HG02852 (cell line): ENCODE measurements at regions not wholly inside any gene's neighbourhood (a gene's known extent, or its start where the extent isn't known, plus 50 kb on each side); places are given as distances from the start of the nearest gene placed in this dataset.
"Not testable (repeated sequence)": the region's sequence is repeated elsewhere in the genome, so short reads cannot be mapped to it uniquely, and the experiment has no call there.

Experiments
- ATAC-seq: cut with Tn5 transposase; IDR thresholded peaks from one replicate; pipeline ENCODE4 v1.9.1; 2021; ENCODE audit warnings: mild to moderate bottlenecking, moderate library complexity; ENCODE audit not compliant: unreplicated experiment

- no peak for ATAC-seq
These were observed 133.1 kb upstream of the PELI1 start for GRCh38 chr2:64277101-64277849.

GRCh38 chr2:64280812-64281211 lies 136.6 kb upstream of the PELI1 start:
- not testable (repeated sequence) for ATAC-seq

GRCh38 chr2:64283006-64283570 lies 138.9 kb upstream of the PELI1 start:
- ATAC-seq, result peak; percentile 28

- ATAC-seq, result peak; percentile 96
These were observed 139.6 kb upstream of the PELI1 start for GRCh38 chr2:64283641-64284361.

- ATAC-seq, result no peak
These were observed 140.5 kb upstream of the PELI1 start for GRCh38 chr2:64284751-64285150.

GRCh38 chr2:64287202-64287740 lies 143.1 kb upstream of the PELI1 start:
- ATAC-seq, result no peak

- no peak for ATAC-seq
These were observed 144.3 kb upstream of the PELI1 start for GRCh38 chr2:64288321-64289193.

GRCh38 chr2:64289251-64289650 lies 145.0 kb upstream of the PELI1 start:
- ATAC-seq, result no peak

- no peak for ATAC-seq
These were observed 145.5 kb upstream of the PELI1 start for GRCh38 chr2:64289737-64290136.

- ATAC-seq, result no peak
These were observed 147.0 kb upstream of the PELI1 start for GRCh38 chr2:64291181-64291580.

- ATAC-seq, result peak; percentile 92
These were observed 151.3 kb upstream of the PELI1 start for GRCh38 chr2:64295326-64296139.

GRCh38 chr2:64296140-64296480 lies 151.9 kb upstream of the PELI1 start:
- no peak for ATAC-seq

GRCh38 chr2:64296695-64297346 lies 152.6 kb upstream of the PELI1 start:
- no peak for ATAC-seq

GRCh38 chr2:64298161-64298560 lies 153.9 kb upstream of the PELI1 start:
- ATAC-seq, result no peak

GRCh38 chr2:64300066-64300465 lies 153.9 kb upstream of the LGALSL start:
- ATAC-seq, result no peak

GRCh38 chr2:64303250-64303649 lies 150.7 kb upstream of the LGALSL start:
- no peak for ATAC-seq

- ATAC-seq, result no peak
These were observed 146.5 kb upstream of the LGALSL start for GRCh38 chr2:64307421-64307820.

GRCh38 chr2:64311191-64311910 lies 142.6 kb upstream of the LGALSL start:
- ATAC-seq, result no peak
